IMR-90 (cell line): ENCODE measurements at regions not wholly inside any gene's neighbourhood (a gene's known extent, or its start where the extent isn't known, plus 50 kb on each side); places are given as distances from the start of the nearest gene placed in this dataset.

Experiments
- ATAC-seq: fragments of 200-7000 bp; cut with Tn5 transposase; 2 replicates; pipeline ENCODE4 v1.9.1; 2020; ENCODE audit warnings: low read depth, mild to moderate bottlenecking, moderate library complexity
- BruUV-seq: library from RNA; stranded (reverse); fragments of 400-500 nt; replicated peaks from 2 replicates; lab custom pipeline; 2021; lab: Mats Ljungman, UMichigan
- CTCF ChIA-PET: fragments of 300-600 bp; formaldehyde crosslinking; extraction: SDS; loops from one replicate; lab custom pipeline; 2021; ENCODE audit warnings: antibody characterized with exemption; lab: Yijun Ruan, JAX
- POLR2A ChIA-PET: fragments of 300-600 bp; sonication (Branson Sonifier 250); formaldehyde crosslinking; loops from one replicate; lab custom pipeline; 2022; ENCODE audit warnings: antibody characterized with exemption; ENCODE audit not compliant: unreplicated experiment; lab: Charles Lee
- DNase-seq: peaks from one replicate; pipeline ENCODE4 v3.0.0; 2013
- H2AFZ ChIP-seq: replicated peaks from 2 replicates; pipeline ENCODE3; 2013; ENCODE audit warnings: low read length, mild to moderate bottlenecking; ENCODE audit not compliant: poor library complexity
- H2AK5ac ChIP-seq: 2 replicates; pipeline ENCODE4 v1.6.1; 2013; ENCODE audit warnings: low read depth, low read length, inconsistent platforms
- H2AK9ac ChIP-seq: replicated peaks from 2 replicates; pipeline ENCODE3; 2013; ENCODE audit warnings: mild to moderate bottlenecking, low read depth, low read length, moderate library complexity; ENCODE audit not compliant: poor library complexity
- H2BK120ac ChIP-seq: 2 replicates; pipeline ENCODE4 v1.6.1; 2013; ENCODE audit warnings: low read depth, low read length, inconsistent platforms
- H2BK15ac ChIP-seq: 3 replicates; pipeline ENCODE4 v1.6.1; 2013; ENCODE audit warnings: low read depth, low read length, inconsistent platforms
- H2BK20ac ChIP-seq: 2 replicates; pipeline ENCODE4 v1.6.1; 2013; ENCODE audit warnings: low read depth, mild to moderate bottlenecking, inconsistent platforms, low read length, moderate library complexity
- H2BK5ac ChIP-seq: 2 replicates; pipeline ENCODE4 v1.6.1; 2013; ENCODE audit warnings: mild to moderate bottlenecking, low read depth, low read length, inconsistent platforms; ENCODE audit not compliant: poor library complexity, severe bottlenecking
- H3K14ac ChIP-seq: replicated peaks from 2 replicates; pipeline ENCODE4 v1.6.1; 2013; ENCODE audit warnings: low read depth, low read length, inconsistent platforms
- H3K18ac ChIP-seq: 2 replicates; pipeline ENCODE4 v1.6.1; 2013; ENCODE audit warnings: low read depth, low read length, control low read depth
- H3K23ac ChIP-seq: 2 replicates; pipeline ENCODE4 v1.6.1; 2013; ENCODE audit warnings: low read depth, low read length, inconsistent platforms
- H3K27ac ChIP-seq: 2 replicates; pipeline ENCODE4 v1.5.1; 2013; ENCODE audit warnings: mild to moderate bottlenecking, control low read depth, low read length; ENCODE audit not compliant: insufficient read depth
- H3K27me3 ChIP-seq: 2 replicates; pipeline ENCODE4 v1.6.1; 2013; ENCODE audit warnings: low read length; ENCODE audit not compliant: control insufficient read depth, insufficient read depth
- H3K36me3 ChIP-seq: 2 replicates; pipeline ENCODE4 v1.6.1; 2013; ENCODE audit warnings: low read length, mixed read lengths; ENCODE audit not compliant: control insufficient read depth, insufficient read depth
- H3K4ac ChIP-seq: 2 replicates; pipeline ENCODE4 v1.6.1; 2013; ENCODE audit warnings: low read depth, low read length, inconsistent platforms
- H3K4me1 ChIP-seq: 2 replicates; pipeline ENCODE4 v1.6.1; 2013; ENCODE audit warnings: low read length, mixed read lengths; ENCODE audit not compliant: control insufficient read depth, insufficient read depth
- H3K4me2 ChIP-seq: 2 replicates; pipeline ENCODE4 v1.6.1; 2013; ENCODE audit warnings: low read depth, mild to moderate bottlenecking, control low read depth, low read length, moderate library complexity
- H3K4me3 ChIP-seq: 2 replicates; pipeline ENCODE4 v1.5.1; 2013; ENCODE audit warnings: low read depth, mild to moderate bottlenecking, control low read depth, low read length, moderate library complexity; ENCODE audit not compliant: insufficient read depth
- H3K56ac ChIP-seq: 2 replicates; pipeline ENCODE4 v1.6.1; 2013; ENCODE audit warnings: low read length, inconsistent platforms; ENCODE audit not compliant: insufficient read depth; ENCODE audit errors: extremely low read depth
- H3K79me1 ChIP-seq, 2 experiments: 2 replicates each; pipeline ENCODE4 v1.6.1; 2013; ENCODE audit warnings: low read length in 2 of 2, inconsistent platforms in 1 of 2, low read depth in 1 of 2
- H3K9ac ChIP-seq: 2 replicates; pipeline ENCODE4 v1.6.1; 2013; ENCODE audit warnings: low read depth, low read length, control low read depth
- H3K9me1 ChIP-seq: 2 replicates; pipeline ENCODE4 v1.6.1; 2013; ENCODE audit warnings: low read length, inconsistent platforms; ENCODE audit not compliant: insufficient read depth
- H3K9me3 ChIP-seq: 2 replicates; pipeline ENCODE4 v1.6.1; 2013; ENCODE audit warnings: low read length; ENCODE audit not compliant: control insufficient read depth, insufficient read depth
- H4K20me1 ChIP-seq: 2 replicates; pipeline ENCODE4 v1.6.1; 2013; ENCODE audit warnings: low read length, inconsistent platforms; ENCODE audit not compliant: insufficient read depth
- H4K5ac ChIP-seq: 2 replicates; pipeline ENCODE4 v1.6.1; 2013; ENCODE audit warnings: mild to moderate bottlenecking, low read depth, low read length, control low read depth
- H4K8ac ChIP-seq, 2 experiments: 2 replicates each; pipeline ENCODE4 v1.6.1; 2013; ENCODE audit warnings: low read depth in 2 of 2, low read length in 2 of 2, control low read depth in 1 of 2, inconsistent platforms in 1 of 2
- H4K91ac ChIP-seq: 2 replicates; pipeline ENCODE4 v1.6.1; 2013; ENCODE audit warnings: low read depth, low read length, inconsistent platforms; ENCODE audit not compliant: insufficient read depth
- BHLHE40 ChIP-seq: fragments of 150-350 bp; IDR thresholded peaks from 2 replicates; pipeline ENCODE4 v1.6.1; 2016; ENCODE audit warnings: mild to moderate bottlenecking, low read depth, low read length
- MAZ ChIP-seq: IDR thresholded peaks from 2 replicates; pipeline ENCODE4 v1.6.1; 2012; ENCODE audit warnings: low read depth, mild to moderate bottlenecking, low read length, improper control_type of control experiment, moderate library complexity, borderline replicate concordance
- POLR2A ChIP-seq: IDR thresholded peaks from 2 replicates; pipeline ENCODE4 v1.6.1; 2012; ENCODE audit warnings: mild to moderate bottlenecking, low read depth, low read length
- RCOR1 ChIP-seq: IDR thresholded peaks from 2 replicates; pipeline ENCODE4 v1.6.1; 2012; ENCODE audit warnings: mild to moderate bottlenecking, low read length, improper control_type of control experiment; ENCODE audit not compliant: insufficient replicate concordance
- RFX5 ChIP-seq: IDR thresholded peaks from 2 replicates; pipeline ENCODE4 v1.8.0; 2012; ENCODE audit warnings: low read depth, mild to moderate bottlenecking, low read length, moderate library complexity
- WGBS, 2 experiments: methylation state at CpG; one replicate each; pipeline versions ENCODE4 v1.1.5 to v1.1.7; 2013; ENCODE audit warnings: missing lambda C conversion rate in 2 of 2; ENCODE audit not compliant: insufficient read length in 1 of 2; ENCODE audit errors: extremely low coverage in 2 of 2; 5-methylcytosine and 5-hydroxymethylcytosine counted together
- dilution Hi-C: fragments of 300-500 bp; cut with HindIII; formaldehyde crosslinking; loops from one replicate; pipeline ENCODE4 v1.14.3; 2018; ENCODE audit warnings: low sequenced_read_pairs; ENCODE audit not compliant: unreplicated experiment
- in situ Hi-C: fragments of 300-500 bp; cut with MboI; formaldehyde crosslinking; loops from 3 replicates; pipeline ENCODE4 v1.14.3; 2019; ENCODE audit warnings: low sequenced_read_pairs, inconsistent platforms, mixed read lengths
- intact Hi-C: fragments of 100-400 bp; cut with micrococcal nuclease; formaldehyde crosslinking; loops from 2 replicates; pipeline ENCODE4 v1.10.0; 2022

GRCh38 chr9:106287091-106287631 is 575.8 kb upstream of the ZNF462 start:
- Histone ChIP-seq H3K4me1 (no peaks in the 10 kb centered on the region), H4K8ac (no peak overlapping the region), H3K9ac (no peak overlapping the region), H2BK15ac (no peak overlapping the region), H4K20me1 (no peaks in the 10 kb centered on the region), H4K5ac (no peak overlapping the region), H3K14ac (no peak overlapping the region), H3K9me3 (peaks cover 4% of the 10 kb centered on the region; the same call in 1 of the 2 replicates), H3K79me1 (no peaks in the 10 kb centered on the region), H3K23ac (no peak overlapping the region), H3K4me2 (no peak overlapping the region), H3K18ac (no peak overlapping the region), H2BK20ac (no peak overlapping the region), H3K27me3 (no peaks in the 10 kb centered on the region), H3K27ac (no peak overlapping the region), H2AK9ac (no peak overlapping the region), H2AFZ (no peak overlapping the region), H4K91ac (no peak overlapping the region), H3K4me3 (no peak overlapping the region), H2AK5ac (no peak overlapping the region), H3K36me3 (no peaks in the 10 kb centered on the region), H3K4ac (no peak overlapping the region), H3K56ac (no peak overlapping the region), H2BK5ac (no peak overlapping the region), H2BK120ac (no peak overlapping the region), H3K9me1 (no peaks in the 10 kb centered on the region)
- CTCF ChIA-PET, result no interaction called here
- no peak for TF ChIP-seq RCOR1
- TF ChIP-seq RFX5, result no peak
- TF ChIP-seq MAZ, result no peak
- TF ChIP-seq BHLHE40, result no peak
- TF ChIP-seq POLR2A, result no peak
- intact Hi-C loops, result no loop called here
- WGBS, 2 experiments, result no CpG with 5 or more reads among the region's 10 CpGs
- ATAC-seq (no peak), DNase-seq (no peak)
- no TSS peak for BruUV-seq
- dilution Hi-C loops, result no loop called here
- in situ Hi-C loops, result no loop called here
- POLR2A ChIA-PET, result no interaction called here
